Fibroblast of skin of scalp (primary cell): ENCODE measurements at regions not wholly inside any gene's neighbourhood (a gene's known extent, or its start where the extent isn't known, plus 50 kb on each side); places are given as distances from the start of the nearest gene placed in this dataset.

ENCODE experiments used
- DNase-seq: peaks from one replicate; pipeline ENCODE4 v3.0.0-alpha.2; 2013

DNA sequence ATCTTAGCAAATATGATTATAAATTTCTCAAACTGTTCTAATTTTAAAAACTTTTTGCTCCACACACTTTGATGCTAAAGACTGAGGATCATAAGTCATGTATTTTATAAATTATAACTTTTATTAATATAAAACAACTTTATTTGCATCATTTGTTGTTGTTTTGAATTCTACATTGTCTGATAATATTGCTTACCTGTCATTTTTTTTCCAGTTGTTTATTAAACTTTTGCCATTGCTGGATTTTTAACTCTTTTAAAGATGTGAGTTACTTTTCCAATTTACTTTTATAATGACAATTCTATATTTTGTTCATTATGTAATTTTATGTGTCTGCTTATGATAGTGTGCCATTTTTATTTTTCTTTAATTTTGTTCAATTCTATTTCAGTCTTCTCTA lies 2071.2 kb upstream of the C9orf72 start:
- no peak for DNase-seq

DNA sequence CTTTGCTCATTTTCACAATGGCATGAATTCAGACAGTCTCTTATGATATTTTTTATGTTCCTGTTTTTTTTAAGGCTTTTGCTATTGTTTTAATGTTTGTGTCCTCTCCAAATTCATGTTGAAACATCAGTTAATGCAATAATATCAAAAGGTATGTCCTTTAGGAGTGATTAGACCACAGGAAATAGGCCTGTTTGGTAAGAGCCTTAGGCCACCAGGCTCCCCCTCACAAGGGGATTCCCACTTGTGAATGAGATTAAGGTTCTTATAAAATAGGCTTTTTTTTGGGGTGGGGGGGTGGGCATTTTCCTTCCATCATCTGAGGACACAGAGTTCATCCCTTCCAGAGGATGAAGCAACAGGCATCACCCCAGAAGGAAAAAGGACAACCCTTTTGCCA lies 2074.2 kb upstream of the C9orf72 start:
- DNase-seq: no peak

DNA sequence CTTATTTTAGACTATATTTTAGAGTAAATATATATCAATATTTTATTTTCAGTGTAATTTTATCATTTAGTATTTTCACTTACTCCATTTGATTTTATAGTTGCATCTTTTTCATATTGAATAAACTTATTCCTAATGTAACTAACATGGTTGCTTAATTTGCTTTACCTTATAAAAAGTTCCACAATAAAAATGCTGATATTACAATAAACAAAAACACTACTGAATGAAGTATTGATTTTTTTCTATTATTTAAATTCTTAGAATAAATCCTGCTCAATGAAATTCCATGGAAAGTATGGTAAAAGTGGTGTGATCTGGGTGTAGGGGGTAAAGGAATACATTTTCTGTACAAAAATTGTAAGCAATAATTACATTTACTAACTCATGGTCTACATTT lies 2074.9 kb upstream of the C9orf72 start:
- no peak for DNase-seq

DNA sequence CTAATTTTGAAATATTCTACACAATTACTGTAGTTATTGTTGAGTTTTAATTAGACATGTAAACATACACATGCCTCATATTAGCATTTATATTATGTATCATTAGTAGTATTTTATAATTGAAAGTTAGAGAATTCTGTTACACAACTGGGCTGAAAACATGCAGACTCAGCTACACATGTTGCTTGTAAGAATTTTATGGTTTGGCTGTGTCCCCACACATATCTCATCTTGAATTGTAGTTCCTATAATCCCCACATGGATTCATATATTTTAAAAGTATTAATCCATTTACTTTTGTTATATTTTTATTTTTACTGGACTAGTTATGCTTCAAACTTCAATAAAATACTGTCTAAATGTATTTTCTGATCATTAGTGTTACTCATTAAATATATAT lies 2075.3 kb upstream of the C9orf72 start:
- no peak for DNase-seq

DNA sequence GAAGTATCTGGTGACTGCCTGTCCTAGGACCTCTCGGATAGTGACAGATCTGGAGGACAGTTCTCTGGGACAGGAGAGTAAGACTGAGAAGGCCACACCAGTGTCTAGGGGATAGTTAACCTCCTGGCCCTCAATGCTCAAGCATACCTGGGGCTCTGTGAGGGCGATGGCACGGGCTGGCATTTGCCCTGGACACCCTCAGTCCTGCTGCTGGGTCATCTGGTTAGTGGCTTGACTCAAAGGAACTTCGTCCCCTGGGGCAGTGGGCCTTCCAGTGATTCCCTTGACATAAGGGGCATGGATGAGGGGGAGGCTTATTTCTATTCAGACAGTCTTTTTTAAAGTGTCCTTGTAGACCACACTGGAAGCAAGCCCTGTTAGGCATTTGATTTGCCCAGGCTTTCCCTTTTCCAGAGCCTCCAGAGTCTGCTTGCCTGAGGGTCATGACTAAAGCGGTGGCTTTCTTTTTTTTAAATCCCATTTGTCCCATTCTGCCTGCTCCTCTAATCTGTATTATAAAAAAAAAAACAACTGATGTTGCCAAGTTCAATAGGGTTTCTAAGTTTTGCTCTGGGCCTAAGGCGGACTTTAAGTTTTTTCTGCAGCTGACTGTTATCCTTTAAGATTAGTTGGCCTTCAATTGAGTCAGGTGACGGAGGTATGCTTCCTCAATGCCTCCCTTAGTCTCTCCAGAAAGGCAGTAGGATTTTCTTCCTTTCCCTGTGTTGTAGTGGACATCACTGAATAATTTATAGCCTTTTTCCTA lies 2083.5 kb upstream of the C9orf72 start:
- no peak for DNase-seq

DNA sequence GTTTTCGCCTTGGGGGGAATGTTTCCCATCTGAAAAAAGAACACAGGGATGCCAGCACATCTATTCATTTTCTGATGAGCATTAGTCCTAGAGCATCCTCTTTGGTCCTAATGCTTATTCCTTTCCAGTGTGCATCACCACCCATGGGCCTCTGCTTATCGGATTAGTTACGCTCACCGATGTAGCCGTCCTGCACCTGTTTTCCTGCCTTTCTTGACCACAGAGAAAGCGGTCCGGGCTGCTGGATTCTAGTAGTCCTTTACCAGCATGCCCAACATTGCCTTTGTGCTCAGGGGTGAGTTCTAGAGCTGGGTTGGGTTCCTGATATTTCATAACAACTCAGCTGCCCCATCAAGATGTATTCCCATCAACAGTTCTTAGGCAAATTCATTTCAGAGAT lies 2084.5 kb upstream of the C9orf72 start:
- no peak for DNase-seq

DNA sequence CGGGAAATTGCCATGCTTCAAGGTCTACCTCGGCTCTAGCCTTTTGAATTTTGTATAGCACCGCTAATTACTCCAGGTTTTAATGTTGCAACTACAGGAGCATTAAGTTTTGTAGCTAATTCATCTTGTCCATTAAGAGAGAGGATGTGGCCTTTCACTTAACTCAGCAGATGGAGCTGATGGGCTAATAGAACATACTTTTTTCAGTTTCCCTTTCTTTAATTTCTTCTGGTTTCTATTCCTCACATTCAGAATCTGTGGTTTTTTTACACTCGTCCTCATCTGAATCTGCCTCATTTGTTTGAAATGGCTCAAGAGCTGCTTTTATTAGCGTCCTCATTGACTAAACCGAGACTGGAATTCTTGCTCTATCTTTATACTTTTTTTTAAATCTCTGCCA lies 2085.7 kb upstream of the C9orf72 start:
- DNase-seq: no peak

DNA sequence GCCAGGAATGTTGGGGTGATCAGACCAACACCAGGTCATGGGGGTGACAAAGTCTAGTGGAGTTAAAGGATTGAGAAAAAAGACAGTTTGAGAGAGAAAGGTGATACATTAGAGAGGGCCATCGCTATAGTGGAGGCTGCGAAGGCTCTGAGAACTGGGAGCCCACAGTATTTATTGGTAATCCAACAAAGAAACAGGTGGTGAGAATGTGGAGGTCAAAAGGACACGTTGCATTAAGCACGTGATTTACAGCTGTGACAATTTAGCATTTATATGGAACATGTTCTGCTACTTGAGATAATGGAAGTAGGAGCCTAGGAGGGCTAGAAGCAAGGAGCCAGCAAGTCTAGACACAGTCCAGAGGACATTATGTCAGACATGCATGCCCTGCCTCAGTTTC lies 2086.5 kb upstream of the C9orf72 start:
- no peak for DNase-seq

DNA sequence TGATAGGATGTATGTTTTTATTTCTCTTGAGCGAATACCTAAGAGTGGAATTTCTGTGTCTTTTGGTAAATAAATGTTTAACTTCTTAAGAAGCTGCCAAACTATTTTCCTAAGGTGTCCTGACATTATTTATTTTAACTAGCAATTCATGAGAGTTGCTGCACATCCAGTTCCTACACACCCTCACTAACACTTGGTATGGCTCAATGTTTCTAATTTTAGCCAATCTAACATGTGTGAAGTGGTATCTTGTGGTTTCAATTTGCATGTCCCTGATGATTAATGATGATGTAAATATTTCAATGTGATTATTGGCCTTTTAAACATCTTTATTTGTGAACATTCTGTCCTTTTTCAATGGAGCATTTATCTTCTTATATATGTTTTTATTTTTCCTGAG lies 2095.5 kb upstream of the C9orf72 start:
- peak; percentile 22 for DNase-seq

DNA sequence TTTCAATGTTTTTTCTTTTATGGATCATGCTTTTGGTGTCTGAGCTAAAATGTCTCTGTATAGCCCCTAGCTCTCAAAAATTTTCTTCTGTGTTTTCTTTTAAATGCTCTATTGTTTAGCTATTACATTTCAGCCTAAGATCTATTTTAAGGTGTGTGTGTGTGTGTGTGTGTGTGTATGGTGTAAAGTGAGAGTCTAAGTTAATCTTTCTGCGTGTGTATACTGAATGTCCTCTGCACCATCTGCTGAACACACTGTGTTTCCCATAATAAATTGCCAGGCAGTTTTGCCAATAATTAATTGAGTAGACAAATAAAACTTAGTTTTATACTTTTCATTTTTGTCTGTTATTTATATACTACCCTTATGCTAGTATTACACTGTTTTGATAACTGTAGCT lies 2096.3 kb upstream of the C9orf72 start:
- no peak for DNase-seq

DNA sequence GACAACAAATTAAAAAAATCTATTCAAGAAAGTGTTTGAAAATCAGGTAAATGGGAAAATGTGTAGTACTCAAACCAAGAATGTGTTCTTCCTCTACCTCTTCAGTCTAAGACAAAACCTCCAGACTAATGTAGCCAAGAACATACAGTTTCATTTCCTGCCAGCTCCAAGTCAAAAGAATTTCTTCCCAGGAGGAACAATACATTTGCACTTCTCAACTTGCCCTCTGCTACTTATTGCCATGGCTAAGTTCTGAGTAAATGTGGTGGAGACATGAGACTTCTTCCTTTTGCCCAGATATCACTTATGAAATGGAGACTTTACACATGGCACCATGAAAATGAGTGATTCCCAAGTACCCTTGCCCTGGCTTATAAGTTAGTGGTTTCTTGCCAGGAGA lies 2112.2 kb upstream of the C9orf72 start:
- DNase-seq: no peak

DNA sequence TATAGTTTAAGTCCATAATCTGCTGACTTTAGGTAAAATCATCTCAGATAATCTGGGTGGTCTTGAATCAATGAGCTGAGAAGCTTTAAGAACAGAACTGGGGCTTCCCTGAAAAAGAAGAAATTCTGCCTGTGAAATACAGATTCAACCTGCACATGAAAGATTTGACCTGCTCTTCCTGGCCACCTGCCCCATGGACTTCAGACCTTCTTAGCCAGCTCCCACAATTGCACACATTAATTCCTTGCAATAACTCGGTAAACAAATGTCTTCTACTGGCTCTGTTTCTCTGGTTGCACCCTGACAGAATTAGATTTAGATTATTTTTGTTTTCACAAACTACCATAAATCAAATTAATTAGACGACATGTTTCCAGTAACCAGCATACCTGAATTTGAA lies 2117.9 kb upstream of the C9orf72 start:
- DNase-seq: no peak

DNA sequence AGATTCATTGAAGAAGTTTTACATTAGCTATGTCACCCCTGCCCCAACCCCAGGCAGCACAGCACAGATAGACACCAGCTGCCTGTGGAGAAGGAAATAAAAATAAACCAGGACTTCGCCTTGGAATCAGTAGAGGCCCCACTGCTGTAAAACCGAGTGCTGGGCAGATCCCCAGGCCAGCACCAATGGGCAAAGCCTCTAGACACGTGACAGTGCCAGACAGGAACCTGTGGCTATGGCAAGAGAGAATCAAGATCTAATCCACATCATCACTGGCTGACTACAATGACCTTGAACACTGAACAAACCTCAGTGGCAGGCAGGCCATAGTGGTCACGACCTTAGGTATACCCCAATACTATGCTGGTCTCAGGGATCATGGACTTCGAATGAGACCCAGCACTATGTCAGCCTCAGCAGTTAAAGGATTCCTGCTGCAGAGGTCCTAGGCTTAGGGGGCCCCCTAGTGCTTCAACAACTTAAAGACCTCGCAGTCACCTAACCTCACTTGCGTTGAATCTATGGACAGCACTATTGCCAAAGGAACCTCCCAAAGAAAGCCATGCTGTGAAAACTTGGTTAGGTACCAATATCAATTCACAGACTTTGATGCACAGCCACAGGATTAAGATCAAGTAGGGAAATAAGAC lies 2118.6 kb upstream of the C9orf72 start:
- peak; percentile 45 for DNase-seq

DNA sequence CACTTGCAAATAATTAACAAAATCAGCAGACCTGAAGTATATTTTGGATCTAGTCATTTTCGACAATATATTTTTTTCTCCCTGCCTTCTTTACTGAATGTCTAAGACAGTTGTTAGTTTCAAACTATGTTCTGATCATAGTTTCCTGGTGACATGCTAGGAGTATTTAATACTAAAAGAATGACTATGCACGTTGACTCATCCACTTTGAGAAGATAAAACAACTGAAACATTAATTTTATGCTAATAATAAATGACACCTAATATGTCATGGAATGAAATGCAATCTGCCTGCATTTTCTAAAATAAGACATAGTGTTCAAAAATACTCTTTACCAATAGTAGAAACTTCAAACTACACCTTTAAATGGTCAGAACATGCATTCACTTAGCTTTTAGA lies 2123.7 kb upstream of the C9orf72 start:
- peak; percentile 83 for DNase-seq

DNA sequence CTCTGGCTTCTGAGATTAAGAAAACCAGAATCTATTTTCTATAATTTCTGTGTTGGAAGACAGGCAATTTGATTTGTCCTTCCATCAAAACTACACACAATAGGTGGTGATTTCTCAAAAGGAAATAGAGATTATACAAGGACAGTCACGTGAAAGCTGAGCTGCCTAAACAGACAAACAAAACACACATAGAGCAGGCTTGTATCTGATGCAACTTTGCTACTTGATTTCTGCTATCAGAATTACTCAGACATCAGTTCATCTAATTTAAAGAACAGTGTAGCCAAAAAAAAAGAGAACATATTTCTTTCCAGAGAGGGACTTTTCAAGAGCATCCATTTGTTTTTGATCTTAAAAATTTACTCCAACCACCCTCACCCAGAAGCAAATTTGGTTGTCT lies 2128.3 kb upstream of the C9orf72 start:
- DNase-seq: peak; percentile 67

DNA sequence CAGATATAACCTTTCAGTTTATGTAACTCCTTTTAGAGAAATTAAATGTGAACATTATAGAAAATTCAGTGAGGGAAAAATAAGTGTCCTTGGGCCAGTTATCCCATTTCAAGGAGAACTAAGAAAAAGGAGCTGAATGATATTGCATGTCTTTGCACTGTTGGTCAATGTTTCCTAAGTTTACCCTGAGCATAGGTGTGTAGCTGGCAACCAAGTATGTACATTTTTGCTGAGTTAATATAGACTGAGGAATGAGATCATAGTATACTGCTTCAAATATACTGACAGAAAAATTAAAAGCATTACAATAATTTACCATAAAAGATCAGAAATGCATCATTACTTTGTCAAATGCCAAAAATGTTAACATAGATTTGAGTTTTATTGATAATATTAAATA lies 2128.7 kb upstream of the C9orf72 start:
- DNase-seq: no peak

DNA sequence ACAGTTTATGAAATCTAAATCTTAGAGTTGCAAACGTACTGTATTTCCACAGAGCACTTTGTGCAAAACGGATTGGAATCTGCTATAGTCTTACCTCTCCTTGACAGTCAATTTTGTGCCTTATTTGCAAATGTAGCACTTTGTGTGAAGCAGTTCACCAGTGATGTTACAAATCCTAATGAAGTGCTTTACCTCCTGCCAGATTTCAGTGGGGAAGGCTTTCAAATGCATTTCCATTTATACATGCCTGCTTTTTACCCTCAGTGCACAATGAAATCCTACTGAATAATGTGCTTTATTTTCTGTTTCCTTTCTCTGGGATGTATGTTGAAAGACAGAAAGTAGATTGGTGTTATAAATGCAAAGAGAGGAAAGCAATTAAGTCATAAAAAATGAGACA lies 2141.6 kb upstream of the C9orf72 start:
- DNase-seq: no peak

DNA sequence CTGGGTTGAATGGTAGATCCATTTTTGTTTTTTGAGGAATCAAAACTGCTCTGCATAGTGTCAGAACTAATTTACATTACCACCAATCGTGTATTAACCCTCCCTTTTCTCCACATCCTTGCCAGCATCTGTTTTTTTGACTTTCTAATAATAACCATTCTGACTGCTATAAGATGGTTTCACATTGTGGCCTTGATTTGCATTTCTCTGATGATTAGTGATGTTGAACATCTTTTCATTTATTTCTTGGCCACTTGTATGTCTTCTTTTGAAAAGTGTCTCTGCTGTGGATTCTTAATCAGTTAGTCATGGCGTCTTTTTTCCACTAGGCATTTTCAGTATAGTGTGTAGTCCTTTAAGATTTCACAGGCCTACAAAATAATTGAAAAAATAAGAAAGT lies 2144.3 kb upstream of the C9orf72 start:
- DNase-seq: peak; percentile 58

DNA sequence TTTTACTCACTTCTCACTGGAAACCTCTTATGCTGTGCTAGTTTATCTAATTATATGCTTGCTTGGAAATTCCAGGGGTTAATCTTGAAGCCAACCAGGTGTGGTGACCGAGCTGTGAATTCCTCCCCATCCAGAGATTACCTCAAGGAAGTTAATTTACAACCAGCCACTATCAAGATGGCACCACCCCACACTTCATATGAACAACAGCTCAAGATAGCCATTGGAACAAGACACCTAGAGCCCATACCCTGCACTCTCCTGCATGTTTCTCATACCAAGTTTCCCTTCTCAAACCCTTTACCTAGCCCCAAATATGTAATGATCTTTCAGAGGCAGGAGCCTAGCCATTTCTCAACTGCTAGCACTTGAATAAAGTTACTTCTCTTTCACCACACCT lies 2156.9 kb upstream of the C9orf72 start:
- DNase-seq: no peak

DNA sequence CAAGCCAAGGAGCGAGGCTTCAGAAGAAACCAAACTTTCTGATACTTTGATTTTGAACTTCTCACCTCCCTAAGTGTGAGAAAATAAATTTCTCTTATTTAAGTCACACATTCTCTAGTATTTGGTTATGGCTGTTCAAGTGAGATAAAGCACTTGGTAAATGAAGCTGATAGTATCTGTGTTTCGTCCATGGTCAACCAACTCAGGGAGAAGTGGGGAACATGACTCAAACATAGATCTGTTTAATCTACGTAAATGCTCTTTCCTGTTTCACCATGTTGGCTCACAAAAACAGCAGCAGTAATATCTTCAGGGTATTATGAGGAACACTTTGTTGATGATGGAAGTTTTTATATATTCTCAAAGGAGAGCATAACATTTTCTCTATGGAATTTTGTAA lies 2167.2 kb upstream of the C9orf72 start:
- no peak for DNase-seq

DNA sequence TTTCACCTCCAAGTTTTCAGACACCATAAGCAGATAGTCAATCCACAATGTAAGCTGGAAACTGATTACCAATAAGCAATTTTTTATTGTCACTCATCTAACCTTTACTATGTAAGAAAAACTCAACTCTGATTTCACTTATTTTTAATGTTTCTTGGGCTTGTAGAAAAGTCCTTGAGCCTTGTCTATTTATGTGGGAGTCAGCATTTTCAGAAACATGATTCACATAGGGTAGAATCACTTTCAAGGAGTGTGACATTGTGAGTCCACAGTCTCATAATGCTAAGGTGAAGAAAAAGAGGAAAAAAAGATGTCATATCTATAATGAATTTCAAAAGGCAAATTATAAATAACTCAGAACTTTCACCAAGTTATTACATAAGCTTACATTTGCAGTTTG lies 2167.9 kb upstream of the C9orf72 start:
- DNase-seq: no peak

DNA sequence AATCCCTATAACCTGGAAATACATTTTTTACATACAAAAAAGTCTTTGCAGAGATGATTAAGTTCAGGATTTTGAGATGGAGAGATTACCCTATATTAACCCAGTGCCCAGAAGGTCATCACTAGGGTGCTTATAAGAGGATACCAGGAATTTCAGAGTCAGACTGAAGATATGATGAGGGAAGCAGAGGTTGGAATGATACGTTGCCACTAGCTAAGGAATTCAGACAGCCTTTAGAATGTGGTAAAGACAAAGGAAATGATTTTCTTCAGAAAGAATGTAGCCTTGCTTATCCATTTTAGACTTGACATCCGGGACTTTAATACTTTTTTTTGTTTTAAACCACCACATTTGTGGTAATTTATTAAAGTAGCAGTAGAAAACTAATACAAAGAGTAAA lies 2176.8 kb upstream of the C9orf72 start:
- DNase-seq: peak; percentile 89

DNA sequence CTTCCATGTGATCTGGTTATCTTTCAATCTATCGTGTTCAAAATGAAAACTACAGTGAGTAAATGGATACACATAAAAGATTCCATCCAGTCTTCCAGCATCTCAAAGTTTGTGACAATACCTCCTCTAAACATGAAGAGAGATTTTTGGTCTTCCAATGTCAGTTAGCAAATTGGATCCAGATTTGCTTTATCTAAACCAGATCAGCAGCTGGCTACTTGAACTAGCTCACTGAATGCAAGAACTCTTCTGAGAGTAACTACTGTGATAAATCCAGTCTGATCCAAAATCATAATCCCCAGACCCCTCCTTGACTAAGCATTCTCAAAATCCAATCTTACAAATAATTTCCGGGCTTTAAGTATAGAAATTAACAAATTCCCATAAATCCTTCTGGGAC lies 2177.9 kb upstream of the C9orf72 start:
- DNase-seq: peak; percentile 45

DNA sequence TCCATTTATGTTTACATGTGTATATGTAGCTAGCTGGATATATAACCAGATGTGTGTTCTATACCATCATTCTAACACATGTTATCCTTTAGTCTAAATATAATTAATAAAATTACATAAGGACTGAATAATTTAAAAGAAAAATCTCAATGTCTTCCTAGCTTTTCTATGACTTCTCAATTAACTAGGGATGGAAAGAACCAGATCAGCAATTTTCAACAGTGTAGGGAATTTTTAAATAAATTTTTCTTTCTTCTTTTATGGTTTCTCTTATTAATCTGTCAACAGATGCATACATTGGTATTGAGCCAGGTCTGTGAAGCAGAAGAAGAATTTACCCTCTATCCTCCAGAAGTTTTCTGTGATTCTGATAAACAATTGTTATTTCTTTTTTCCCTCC lies 2180.4 kb upstream of the C9orf72 start:
- no peak for DNase-seq

DNA sequence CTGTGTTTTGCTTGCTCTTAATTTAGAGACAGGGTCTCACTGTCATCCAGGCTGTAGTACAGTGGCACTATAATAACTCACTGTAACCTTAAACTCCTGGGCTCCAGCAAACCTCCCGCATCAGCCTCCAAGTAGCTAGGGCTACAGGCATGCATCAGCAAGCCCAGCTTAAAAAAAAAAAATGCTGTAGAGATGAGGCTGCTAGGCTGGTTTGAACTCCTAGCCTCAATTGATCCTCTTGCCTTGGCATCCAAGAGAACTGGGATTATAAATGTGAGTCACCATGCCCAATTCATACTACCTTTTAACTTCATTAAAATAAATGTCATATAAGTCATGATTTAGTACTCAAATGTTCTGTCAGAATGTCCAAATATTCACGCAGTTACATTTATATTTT lies 2195.7 kb upstream of the C9orf72 start:
- DNase-seq: no peak
